Mesothelial cell of epicardium (in vitro differentiated cells): ENCODE measurements at regions not wholly inside any gene's neighbourhood (a gene's known extent, or its start where the extent isn't known, plus 50 kb on each side); places are given as distances from the start of the nearest gene placed in this dataset.

Source experiments
- DNase-seq, 2 experiments: peaks; one replicate each; pipeline ENCODE4 v3.0.0; 2021; ENCODE audit warnings: low spot score in 2 of 2; ENCODE audit not compliant: unreplicated experiment in 2 of 2
- H3K27ac Mint-ChIP-seq: 2 replicates; pipeline ENCODE4 v1.8.0; 2021; ENCODE audit warnings: mixed read lengths
- H3K27me3 Mint-ChIP-seq: 2 replicates; pipeline ENCODE4 v1.8.0; 2021; ENCODE audit warnings: low read depth, mixed read lengths
- H3K36me3 Mint-ChIP-seq: 2 replicates; pipeline ENCODE4 v1.8.0; 2021; ENCODE audit warnings: mixed read lengths
- H3K4me1 Mint-ChIP-seq: 2 replicates; pipeline ENCODE4 v1.8.0; 2021; ENCODE audit warnings: mixed read lengths
- H3K4me3 Mint-ChIP-seq: 2 replicates; pipeline ENCODE4 v1.8.0; 2021; ENCODE audit warnings: mild to moderate bottlenecking, moderate library complexity, mixed read lengths
- H3K9me3 Mint-ChIP-seq: 2 replicates; pipeline ENCODE4 v1.8.0; 2021; ENCODE audit warnings: mixed read lengths
- CTCF ChIP-seq: fragments of 200-600 bp; sonication (generic); IDR thresholded peaks from one replicate; pipeline ENCODE4 v1.5.0; 2021; ENCODE audit warnings: antibody characterized with exemption; ENCODE audit not compliant: unreplicated experiment

GRCh38 chr3:137471558-137472204 lies 292.4 kb upstream of the SOX14 start:
- no peak for DNase-seq
- no peaks in the 10 kb centered on the region for H3K9me3 Mint-ChIP-seq
- no peak overlapping the region for H3K4me3 Mint-ChIP-seq
- H3K27me3 Mint-ChIP-seq = peaks cover 1% of the 10 kb centered on the region
- H3K4me1 Mint-ChIP-seq = no peaks in the 10 kb centered on the region
- TF ChIP-seq CTCF = no peak
- H3K36me3 Mint-ChIP-seq = no peaks in the 10 kb centered on the region
- H3K27ac Mint-ChIP-seq = no peak overlapping the region

GRCh38 chr3:137477614-137478013 lies 286.5 kb upstream of the SOX14 start:
- Mint-ChIP-seq H3K4me3 (no peak overlapping the region), H3K9me3 (peaks cover 12% of the 10 kb centered on the region), H3K4me1 (no peaks in the 10 kb centered on the region), H3K27me3 (peaks cover 1% of the 10 kb centered on the region), H3K36me3 (no peaks in the 10 kb centered on the region), H3K27ac (no peak overlapping the region)
- no peak for TF ChIP-seq CTCF
- no peak for DNase-seq

- no peaks in the 10 kb centered on the region for H3K27me3 Mint-ChIP-seq
- no peak overlapping the region for H3K4me3 Mint-ChIP-seq
Measured at GRCh38 chr3:137509354-137510045, 254.6 kb upstream of the SOX14 start.

GRCh38 chr3:137511655-137512054 lies 252.5 kb upstream of the SOX14 start:
- no peaks in the 10 kb centered on the region for H3K36me3 Mint-ChIP-seq
- no peaks in the 10 kb centered on the region for H3K4me1 Mint-ChIP-seq
- TF ChIP-seq CTCF = no peak
- H3K27ac Mint-ChIP-seq = no peak overlapping the region
- H3K27me3 Mint-ChIP-seq = no peaks in the 10 kb centered on the region
- DNase-seq = no peak
- H3K9me3 Mint-ChIP-seq = no peaks in the 10 kb centered on the region
- no peak overlapping the region for H3K4me3 Mint-ChIP-seq

More at GRCh38 chr3:137509354-137510045, 254.6 kb upstream of the SOX14 start:
- Mint-ChIP-seq H3K9me3 (peaks cover 10% of the 10 kb centered on the region), H3K36me3 (no peaks in the 10 kb centered on the region), H3K4me1 (no peaks in the 10 kb centered on the region), H3K27ac (no peak overlapping the region)
- no peak for TF ChIP-seq CTCF
- DNase-seq = no peak

GRCh38 chr3:137514853-137515252 lies 249.3 kb upstream of the SOX14 start:
- TF ChIP-seq CTCF = no peak
- no peaks in the 10 kb centered on the region for H3K36me3 Mint-ChIP-seq
- no peak for DNase-seq

More at GRCh38 chr3:137514853-137515252, 249.3 kb upstream of the SOX14 start:
- Mint-ChIP-seq H3K4me3 (no peak overlapping the region), H3K27me3 (peaks cover 11% of the 10 kb centered on the region), H3K27ac (no peak overlapping the region), H3K9me3 (no peaks in the 10 kb centered on the region), H3K4me1 (no peaks in the 10 kb centered on the region)
